LNCAP (cell line): ENCODE measurements at regions not wholly inside any gene's neighbourhood (a gene's known extent, or its start where the extent isn't known, plus 50 kb on each side); places are given as distances from the start of the nearest gene placed in this dataset.

ENCODE experiments used
- CTCF ChIP-seq: fragments of 450-650 bp; IDR thresholded peaks from 2 replicates; pipeline ENCODE4 v1.5.1; 2017; ENCODE audit warnings: mild to moderate bottlenecking

- TF ChIP-seq CTCF: no peak
Measured at GRCh38 chr14:71607056-71607455, 325.2 kb upstream of the RGS6 start.

- no peak for TF ChIP-seq CTCF
Measured at GRCh38 chr14:71610149-71610548, 322.1 kb upstream of the RGS6 start.

GRCh38 chr14:71610797-71611196, 321.4 kb upstream of the RGS6 start:
- TF ChIP-seq CTCF: no peak

DNA sequence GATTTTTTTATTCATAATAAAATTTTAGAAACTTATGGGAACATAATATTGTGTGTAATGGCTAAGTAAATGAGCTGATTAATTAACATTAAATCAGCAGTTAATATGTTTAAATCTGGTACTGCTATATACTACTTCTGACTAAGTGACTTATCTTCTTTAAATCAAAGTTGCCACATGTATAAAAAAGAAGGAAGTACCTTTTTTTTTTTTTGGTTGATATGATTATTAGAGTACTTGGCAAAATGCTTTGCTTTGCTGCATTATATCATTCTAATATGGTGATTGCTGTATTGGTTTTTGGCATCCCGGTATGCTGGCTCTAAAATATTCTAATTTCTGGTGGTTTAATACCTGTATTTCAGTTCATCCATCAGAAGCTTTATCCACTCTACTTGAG, 319.1 kb upstream of the RGS6 start:
- TF ChIP-seq CTCF: no peak

GRCh38 chr14:71616013-71616412, 316.2 kb upstream of the RGS6 start:
- no peak for TF ChIP-seq CTCF

DNA sequence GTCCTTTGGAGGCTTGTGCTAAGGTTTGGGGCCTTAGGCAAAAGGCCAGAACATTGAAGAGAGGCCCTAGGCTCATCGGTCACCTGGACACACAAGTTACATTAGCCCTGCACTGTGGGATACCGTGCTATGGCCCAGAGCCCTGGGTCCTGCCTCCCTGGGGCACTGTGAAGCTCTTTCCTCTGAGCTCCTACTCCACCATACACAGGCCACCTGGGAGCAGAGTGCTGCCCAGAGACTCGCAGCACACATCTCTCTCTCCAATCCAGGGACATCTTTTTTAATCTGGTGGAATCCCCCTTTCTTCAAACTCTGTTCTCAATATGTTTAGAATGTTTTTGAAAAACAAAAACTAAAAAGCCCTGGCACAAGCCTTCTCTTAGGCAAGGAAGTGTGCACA, 314.2 kb upstream of the RGS6 start:
- TF ChIP-seq CTCF: no peak

DNA sequence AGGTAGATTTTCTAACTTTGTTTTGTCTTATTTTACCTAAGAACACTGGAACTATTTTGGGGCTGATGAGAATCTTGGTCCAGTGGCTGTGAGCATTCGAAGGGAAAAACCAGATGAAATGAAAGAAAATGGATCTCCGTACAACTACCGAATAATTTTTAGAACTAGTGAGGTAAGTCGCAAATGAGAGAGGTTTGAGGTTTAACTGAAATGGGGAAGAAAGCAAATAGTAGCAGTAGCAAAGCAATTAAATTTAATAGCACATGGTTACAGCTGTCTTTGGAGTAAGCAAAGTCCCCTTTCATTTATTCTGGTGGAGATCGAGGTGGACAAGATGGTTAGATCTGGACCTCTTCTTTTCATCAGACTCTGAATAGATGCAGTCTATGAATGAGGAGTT, 313.5 kb upstream of the RGS6 start:
- no peak for TF ChIP-seq CTCF

DNA sequence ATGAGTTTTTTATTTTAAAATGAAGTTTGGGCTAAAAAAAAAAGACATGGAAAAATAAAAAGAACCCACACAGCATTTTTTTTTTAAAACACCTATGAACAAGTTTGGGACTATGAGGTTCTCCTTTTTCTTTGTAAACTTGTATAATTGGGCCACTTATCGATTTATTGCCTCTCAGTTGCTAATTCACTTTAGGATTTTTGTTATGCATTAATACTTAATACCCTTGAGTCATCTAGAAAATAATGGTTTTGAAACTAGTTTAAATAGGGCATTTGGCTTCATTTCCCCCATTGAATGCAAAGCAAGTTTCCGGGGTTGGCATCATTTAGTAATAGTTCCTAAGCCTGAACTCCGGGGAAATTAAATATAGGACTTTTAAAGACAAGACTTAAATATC, 312.8 kb upstream of the RGS6 start:
- TF ChIP-seq CTCF: no peak
